Neural crest cell (in vitro differentiated cells): ENCODE measurements at regions not wholly inside any gene's neighbourhood (a gene's known extent, or its start where the extent isn't known, plus 50 kb on each side); places are given as distances from the start of the nearest gene placed in this dataset.
"Not testable (repeated sequence)": the region's sequence is repeated elsewhere in the genome, so short reads cannot be mapped to it uniquely, and the experiment has no call there.

Experiments
- DNase-seq: peaks from one replicate; pipeline ENCODE4 v3.0.0; 2021; ENCODE audit warnings: low read depth, mixed read lengths, low spot score
- H3K27ac Mint-ChIP-seq: one replicate; pipeline ENCODE4 v1.8.0; 2021; ENCODE audit warnings: mild to moderate bottlenecking, mixed read lengths; ENCODE audit not compliant: unreplicated experiment
- H3K27me3 Mint-ChIP-seq: 2 replicates; pipeline ENCODE4 v1.8.0; 2021; ENCODE audit warnings: low read depth, mild to moderate bottlenecking, mixed read lengths
- H3K36me3 Mint-ChIP-seq: 2 replicates; pipeline ENCODE4 v1.8.0; 2021; ENCODE audit warnings: low read depth, mild to moderate bottlenecking, mixed read lengths
- H3K4me1 Mint-ChIP-seq: 2 replicates; pipeline ENCODE4 v1.8.0; 2021; ENCODE audit warnings: mixed read lengths
- H3K4me3 Mint-ChIP-seq: one replicate; pipeline ENCODE4 v1.8.0; 2021; ENCODE audit warnings: mild to moderate bottlenecking, mixed read lengths
- H3K9me3 Mint-ChIP-seq: 2 replicates; pipeline ENCODE4 v1.8.0; 2021; ENCODE audit warnings: mixed read lengths
- TF ChIP-seq, protein P1 (sequence below): fragments of 200-600 bp; sonication (generic); conservative IDR thresholded peaks from 2 replicates; pipeline ENCODE4 v1.5.0; 2021; ENCODE audit warnings: antibody characterized with exemption, mild to moderate bottlenecking

DNA sequence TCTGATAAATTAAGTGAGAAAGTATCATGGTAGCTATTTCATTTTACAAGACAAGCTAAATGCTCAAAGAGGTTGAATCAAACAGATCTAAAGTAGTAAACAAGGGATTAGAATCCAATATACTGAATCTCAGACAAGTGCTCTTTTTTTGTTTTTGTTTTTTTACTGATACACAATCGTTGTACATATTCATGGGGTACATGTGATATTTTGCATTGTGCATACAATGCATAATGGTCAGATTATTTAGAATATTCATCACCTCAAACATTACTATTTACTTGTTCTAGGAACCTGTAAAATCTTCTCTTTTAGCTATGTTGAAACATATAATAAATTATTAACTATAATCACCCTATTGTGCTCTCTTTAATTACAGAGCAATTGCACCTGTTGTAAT lies 57.0 kb upstream of the HCRTR2 start:
- Mint-ChIP-seq H3K4me1 (no peaks in the 10 kb centered on the region), H3K36me3 (peaks cover 3% of the 10 kb centered on the region), H3K27ac (no peak overlapping the region), H3K9me3 (peaks cover 9% of the 10 kb centered on the region), H3K27me3 (no peaks in the 10 kb centered on the region), H3K4me3 (no peak overlapping the region)
- no peak for DNase-seq
- TF ChIP-seq, protein P1, sequence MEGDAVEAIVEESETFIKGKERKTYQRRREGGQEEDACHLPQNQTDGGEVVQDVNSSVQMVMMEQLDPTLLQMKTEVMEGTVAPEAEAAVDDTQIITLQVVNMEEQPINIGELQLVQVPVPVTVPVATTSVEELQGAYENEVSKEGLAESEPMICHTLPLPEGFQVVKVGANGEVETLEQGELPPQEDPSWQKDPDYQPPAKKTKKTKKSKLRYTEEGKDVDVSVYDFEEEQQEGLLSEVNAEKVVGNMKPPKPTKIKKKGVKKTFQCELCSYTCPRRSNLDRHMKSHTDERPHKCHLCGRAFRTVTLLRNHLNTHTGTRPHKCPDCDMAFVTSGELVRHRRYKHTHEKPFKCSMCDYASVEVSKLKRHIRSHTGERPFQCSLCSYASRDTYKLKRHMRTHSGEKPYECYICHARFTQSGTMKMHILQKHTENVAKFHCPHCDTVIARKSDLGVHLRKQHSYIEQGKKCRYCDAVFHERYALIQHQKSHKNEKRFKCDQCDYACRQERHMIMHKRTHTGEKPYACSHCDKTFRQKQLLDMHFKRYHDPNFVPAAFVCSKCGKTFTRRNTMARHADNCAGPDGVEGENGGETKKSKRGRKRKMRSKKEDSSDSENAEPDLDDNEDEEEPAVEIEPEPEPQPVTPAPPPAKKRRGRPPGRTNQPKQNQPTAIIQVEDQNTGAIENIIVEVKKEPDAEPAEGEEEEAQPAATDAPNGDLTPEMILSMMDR, result no peak

DNA sequence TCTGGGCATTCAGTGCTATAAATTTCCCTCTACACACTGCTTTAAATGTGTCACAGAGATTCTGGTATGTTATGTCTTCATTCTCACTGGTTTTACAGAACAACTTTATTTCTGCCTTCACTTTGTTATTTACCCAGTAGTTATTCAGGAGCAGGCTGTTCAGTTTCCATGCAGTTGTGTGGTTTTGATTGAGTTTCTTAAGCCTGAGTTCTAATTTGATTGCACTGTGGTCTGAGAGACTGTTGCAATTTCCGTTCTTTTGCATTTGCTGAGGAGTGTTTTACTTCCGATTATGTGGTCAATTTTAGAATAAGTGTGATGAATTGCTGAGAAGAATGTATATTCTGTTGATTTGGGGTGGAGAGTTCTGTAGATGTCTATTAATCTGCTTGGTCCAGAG lies 50.1 kb upstream of the HCRTR2 start:
- H3K4me1 Mint-ChIP-seq, H3K4me3 Mint-ChIP-seq, H3K36me3 Mint-ChIP-seq, DNase-seq, H3K27me3 Mint-ChIP-seq, H3K27ac Mint-ChIP-seq: not testable (repeated sequence)
- peaks cover 25% of the 10 kb centered on the region for H3K9me3 Mint-ChIP-seq
